ENCODE measurements at regions not wholly inside any gene's neighbourhood (a gene's known extent, or its start where the extent isn't known, plus 50 kb on each side); places are given as distances from the start of the nearest gene placed in this dataset.

GRCh38 chr10:9315292-9315691 lies 1260.8 kb downstream of the GATA3 start:
- ATAC-seq, result no peak
- peaks cover 18 to 41% of the 10 kb centered on the region in 2 donors for H3K27me3 Mint-ChIP-seq (ENCODE audit: low read depth in 2 of 2)
- H3K27me3 ChIP-seq (ENCODE audit: control insufficient read depth, insufficient read depth, low read length), result no peaks in the 10 kb centered on the region
- H3K4me3 Mint-ChIP-seq, result no peak overlapping the region
- H3K36me3 ChIP-seq (ENCODE audit: control insufficient read depth, insufficient read depth, low read length), result no peaks in the 10 kb centered on the region
- intact Hi-C loops (cut with micrococcal nuclease), result no loop called here
- H3K27ac ChIP-seq (ENCODE audit: low read length), result no peak overlapping the region
- no peaks in the 10 kb centered on the region for H3K36me3 Mint-ChIP-seq
- TF ChIP-seq CTCF (IDR thresholded peaks at IDR 0.05), result no peak
- no peaks in the 10 kb centered on the region for H3K4me1 Mint-ChIP-seq
- no peak overlapping the region for H3K4me3 ChIP-seq (ENCODE audit: low read length)
- H3K27ac Mint-ChIP-seq, result no peak overlapping the region
- H3K4me1 ChIP-seq (ENCODE audit: control insufficient read depth, insufficient read depth, low read length), result no peaks in the 10 kb centered on the region
- no peak for DNase-seq
- H3K9me3 ChIP-seq (ENCODE audit: control insufficient read depth, insufficient read depth, low read length), result no peaks in the 10 kb centered on the region
- no peaks in the 10 kb centered on the region for H3K9me3 Mint-ChIP-seq

GRCh38 chr10:9331583-9332008 lies 1277.1 kb downstream of the GATA3 start:
- Mint-ChIP-seq H3K27me3 (ENCODE audit: low read depth in 2 of 2) (peaks cover 9 to 21% of the 10 kb centered on the region in 2 donors), H3K27ac (no peak overlapping the region), H3K9me3 (no peaks in the 10 kb centered on the region), H3K4me3 (no peak overlapping the region), H3K36me3 (no peaks in the 10 kb centered on the region), H3K4me1 (no peaks in the 10 kb centered on the region)
- H3K4me1 ChIP-seq (ENCODE audit: control insufficient read depth, insufficient read depth, low read length), result no peaks in the 10 kb centered on the region
- peaks cover 2% of the 10 kb centered on the region for H3K27me3 ChIP-seq (ENCODE audit: control insufficient read depth, insufficient read depth, low read length)
- DNase-seq, result peak in 1 of 2 donors; percentile 68
- WGBS (ENCODE audit: insufficient coverage), result no CpG with 5 or more reads among the region's 3 CpGs
- intact Hi-C loops (cut with micrococcal nuclease), result no loop called here
- no peaks in the 10 kb centered on the region for H3K9me3 ChIP-seq (ENCODE audit: control insufficient read depth, insufficient read depth, low read length)
- peak; percentile 82 for TF ChIP-seq CTCF (IDR thresholded peaks at IDR 0.05)
- H3K27ac ChIP-seq (ENCODE audit: low read length), result no peak overlapping the region
- peak; percentile 40 to 77 (median 63) for ATAC-seq
- H3K4me3 ChIP-seq (ENCODE audit: low read length), result no peak overlapping the region
- H3K36me3 ChIP-seq (ENCODE audit: control insufficient read depth, insufficient read depth, low read length), result no peaks in the 10 kb centered on the region

DNA sequence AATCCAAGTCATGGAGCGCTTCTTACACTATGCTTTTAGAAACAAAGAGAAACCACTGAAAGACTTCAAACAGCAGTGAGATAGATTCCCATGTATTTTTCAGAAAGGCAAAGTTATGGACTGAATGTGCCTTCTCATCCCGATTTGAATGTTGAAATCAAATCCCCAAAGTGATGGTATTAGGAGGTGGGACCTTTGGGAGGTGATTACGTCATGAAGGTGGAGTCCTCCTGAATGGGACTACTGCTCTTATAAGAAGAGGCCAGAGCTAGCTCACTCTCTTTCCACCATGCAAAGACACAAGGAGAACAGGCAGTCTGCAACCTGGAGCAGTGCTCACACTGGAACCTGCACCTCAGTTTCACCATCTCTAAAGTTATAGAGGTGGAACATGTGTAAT lies 1279.8 kb downstream of the GATA3 start:
- Histone ChIP-seq H3K9me3 (ENCODE audit: control insufficient read depth, insufficient read depth, low read length) (no peaks in the 10 kb centered on the region), H3K4me1 (ENCODE audit: control insufficient read depth, insufficient read depth, low read length) (no peaks in the 10 kb centered on the region), H3K27ac (ENCODE audit: low read length) (no peak overlapping the region), H3K4me3 (ENCODE audit: low read length) (no peak overlapping the region), H3K36me3 (ENCODE audit: control insufficient read depth, insufficient read depth, low read length) (no peaks in the 10 kb centered on the region), H3K27me3 (ENCODE audit: control insufficient read depth, insufficient read depth, low read length) (no peaks in the 10 kb centered on the region)
- peaks cover 8 to 14% of the 10 kb centered on the region in 2 donors for H3K27me3 Mint-ChIP-seq (ENCODE audit: low read depth in 2 of 2)
- 95% methylated on average over 2 of the region's 3 CpGs for WGBS (ENCODE audit: insufficient coverage)
- intact Hi-C loops (cut with micrococcal nuclease), result no loop called here
- ATAC-seq, result no peak
- H3K4me3 Mint-ChIP-seq, result no peak overlapping the region
- H3K36me3 Mint-ChIP-seq, result no peaks in the 10 kb centered on the region
- no peak for TF ChIP-seq CTCF (IDR thresholded peaks at IDR 0.05)
- H3K4me1 Mint-ChIP-seq, result no peaks in the 10 kb centered on the region
- H3K9me3 Mint-ChIP-seq, result no peaks in the 10 kb centered on the region
- H3K27ac Mint-ChIP-seq, result no peak overlapping the region
- DNase-seq, result no peak

DNA sequence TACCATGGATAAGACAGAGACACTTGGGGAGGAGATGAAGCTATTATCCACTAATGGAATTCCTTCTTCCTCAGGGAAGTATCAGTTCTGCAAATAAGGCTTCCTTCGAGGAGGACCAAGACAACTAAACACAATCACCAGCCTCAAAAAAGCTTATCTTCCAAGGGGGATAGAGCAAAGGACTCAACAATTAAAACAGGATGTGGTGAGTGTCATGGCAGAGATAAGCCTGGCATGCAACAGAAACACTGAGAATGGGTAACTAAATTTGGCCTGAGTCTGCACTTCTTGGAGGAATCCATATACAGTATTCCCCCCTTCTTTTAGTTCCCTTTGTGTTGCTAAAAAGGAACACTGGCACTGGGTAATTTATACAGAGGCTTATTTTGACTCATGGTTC lies 1285.2 kb downstream of the GATA3 start:
- Mint-ChIP-seq H3K36me3 (no peaks in the 10 kb centered on the region), H3K27ac (no peak overlapping the region), H3K27me3 (ENCODE audit: low read depth in 2 of 2) (peaks cover 6 to 17% of the 10 kb centered on the region in 2 donors), H3K4me1 (no peaks in the 10 kb centered on the region), H3K9me3 (no peaks in the 10 kb centered on the region), H3K4me3 (no peak overlapping the region)
- no peak overlapping the region for H3K27ac ChIP-seq (ENCODE audit: low read length)
- TF ChIP-seq CTCF (IDR thresholded peaks at IDR 0.05), result no peak
- WGBS (ENCODE audit: insufficient coverage), result no CpG with 5 or more reads among the region's 1 CpG
- no peaks in the 10 kb centered on the region for H3K27me3 ChIP-seq (ENCODE audit: control insufficient read depth, insufficient read depth, low read length)
- no peak overlapping the region for H3K4me3 ChIP-seq (ENCODE audit: low read length)
- intact Hi-C loops (cut with micrococcal nuclease), result no loop called here
- DNase-seq (no peak), ATAC-seq (no peak)
- no peaks in the 10 kb centered on the region for H3K9me3 ChIP-seq (ENCODE audit: control insufficient read depth, insufficient read depth, low read length)
- H3K4me1 ChIP-seq (ENCODE audit: control insufficient read depth, insufficient read depth, low read length), result no peaks in the 10 kb centered on the region
- no peaks in the 10 kb centered on the region for H3K36me3 ChIP-seq (ENCODE audit: control insufficient read depth, insufficient read depth, low read length)
